Stimulated activated CD4-positive, alpha-beta T cell treated with anti-CD3 and anti-CD28 coated beads, Interleukin-1b, Interleukin-23, amount 100 ng/mL, for 1 hour (primary cell): ENCODE measurements at regions not wholly inside any gene's neighbourhood (a gene's known extent, or its start where the extent isn't known, plus 50 kb on each side); places are given as distances from the start of the nearest gene placed in this dataset.

ENCODE experiments used
- DNase-seq, 2 donors: peaks; one replicate each; pipeline ENCODE4 v3.0.0-alpha.2; 2020; ENCODE audit warnings: low read depth in 2 of 2

DNA sequence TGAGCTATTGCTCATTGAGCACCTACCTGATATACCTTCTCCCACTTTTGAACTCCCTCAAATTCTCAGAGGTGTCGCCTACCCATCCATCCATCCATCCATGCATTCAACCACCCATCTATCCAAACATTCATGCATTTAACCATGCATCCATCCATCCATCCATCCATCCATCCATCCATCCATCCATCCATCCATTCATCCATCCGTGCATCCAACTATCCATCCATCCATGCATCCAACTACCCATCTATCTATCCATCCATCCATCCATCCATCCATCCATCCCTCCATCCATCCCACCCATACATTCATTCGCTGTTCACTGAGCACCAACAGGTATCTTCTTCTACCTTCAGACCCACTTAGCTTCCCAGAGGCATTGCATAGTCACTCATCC lies 342.8 kb downstream of the CTTN start:
- no peak for DNase-seq

DNA sequence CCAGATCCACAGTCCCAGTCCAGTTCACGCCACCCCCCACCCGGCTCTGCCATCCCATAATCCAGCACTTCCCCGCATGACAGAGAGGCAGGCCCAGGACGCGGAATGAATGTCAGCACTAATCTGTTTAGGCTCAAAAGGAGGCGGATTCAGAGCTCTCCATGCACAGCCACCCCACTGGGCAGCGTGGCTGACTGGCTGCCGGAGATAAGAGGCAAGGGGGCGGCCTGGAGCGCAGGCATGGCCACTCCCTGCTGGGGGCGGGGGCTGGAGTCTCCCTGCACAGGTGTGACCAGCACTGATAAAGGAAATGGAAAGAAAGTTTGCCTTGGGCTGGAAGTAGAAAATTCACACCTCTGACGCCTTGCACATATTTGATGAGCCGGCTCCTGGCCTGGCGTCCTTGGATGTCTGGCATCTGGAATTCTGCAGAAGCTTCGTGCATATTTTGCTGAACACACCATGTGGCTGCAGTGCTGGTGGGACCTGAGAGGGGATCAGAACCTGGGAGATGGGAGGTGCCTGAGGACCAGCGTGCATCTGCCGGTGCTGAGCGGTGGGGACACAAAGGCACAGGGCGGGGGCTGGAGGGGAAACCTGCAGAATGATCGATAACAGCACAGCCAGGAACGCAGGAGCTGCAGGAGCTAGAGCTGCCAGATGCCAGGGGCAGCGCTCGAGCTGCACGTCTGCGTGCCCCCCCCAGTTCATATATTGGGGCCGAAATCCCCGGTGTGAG lies 344.4 kb downstream of the CTTN start:
- no peak for DNase-seq

DNA sequence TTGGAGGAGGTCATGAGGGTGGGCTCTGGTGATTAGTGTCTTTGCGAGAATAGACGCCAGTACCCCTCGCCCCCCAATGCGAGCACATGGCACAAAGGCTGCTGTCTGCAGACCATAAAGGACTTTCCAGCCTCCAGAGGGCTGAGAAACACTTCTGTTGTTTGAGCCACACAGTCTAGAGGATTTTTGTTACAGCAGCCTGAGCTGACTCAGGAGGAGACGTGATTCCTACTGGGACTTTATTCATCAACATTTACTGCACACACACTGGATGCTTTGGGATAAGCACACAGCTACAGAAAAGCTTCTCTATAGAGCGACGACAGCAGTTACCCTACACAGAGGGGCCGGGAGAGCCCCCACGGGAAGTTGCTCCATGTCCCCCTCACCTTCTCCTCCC lies 345.0 kb downstream of the CTTN start:
- no peak for DNase-seq

DNA sequence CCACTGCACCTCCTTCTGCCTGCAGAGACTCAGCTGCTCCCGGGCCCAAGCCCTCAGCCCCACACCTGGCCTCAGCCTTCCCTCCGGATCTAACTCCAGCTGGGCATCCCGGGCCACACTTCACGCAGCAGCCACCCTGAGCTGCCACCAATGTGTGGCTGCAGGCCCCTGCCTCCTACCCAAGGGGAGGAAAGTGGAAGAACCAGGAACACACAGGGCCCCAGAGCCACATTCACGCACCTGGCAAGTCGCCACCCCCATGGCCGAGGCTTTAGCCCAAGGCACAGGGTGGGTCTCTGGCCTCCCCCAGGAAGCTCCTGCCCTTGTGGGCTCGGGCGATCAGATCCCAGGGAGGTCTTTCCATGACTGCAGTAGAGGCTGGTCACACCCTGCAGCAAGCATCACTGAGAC lies 345.6 kb downstream of the CTTN start:
- DNase-seq, result no peak

DNA sequence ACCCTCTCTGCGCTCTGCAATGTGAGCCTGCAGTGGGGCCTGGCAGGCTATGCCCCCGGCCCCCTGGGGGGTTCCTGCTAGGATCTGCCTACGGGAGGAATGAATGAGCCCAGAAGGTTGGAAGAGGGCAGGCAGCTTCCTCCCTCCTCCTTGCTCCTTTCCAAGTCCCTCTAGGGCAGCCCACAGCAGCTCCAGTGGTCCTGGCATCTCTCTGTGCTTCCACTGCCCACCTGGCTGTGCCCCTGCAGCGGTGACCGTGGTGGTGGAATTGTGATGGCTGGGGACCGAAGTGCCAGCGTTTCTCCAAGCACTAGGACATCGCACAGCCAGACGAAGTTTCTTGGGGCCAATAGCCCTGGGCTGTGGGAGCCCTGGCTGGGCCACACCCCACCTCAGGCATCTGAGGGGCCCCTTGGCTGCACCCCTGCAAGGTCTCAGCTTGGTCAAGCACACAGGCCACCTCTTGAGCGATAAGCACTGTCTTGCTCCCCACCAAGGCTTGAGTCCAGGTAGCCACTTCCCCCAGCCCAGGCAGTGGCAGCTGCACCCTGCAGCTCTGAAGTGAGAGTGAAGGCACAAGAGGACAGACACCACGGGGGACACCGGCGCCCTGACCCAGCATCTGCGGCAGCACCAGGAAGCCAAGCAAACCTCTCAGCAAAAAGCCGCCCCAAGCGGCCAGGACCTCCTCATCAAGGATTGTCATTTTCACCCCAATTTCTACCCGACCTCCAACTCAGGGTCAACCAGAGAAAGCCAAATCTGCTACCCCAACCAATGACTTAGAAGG lies 346.3 kb downstream of the CTTN start:
- DNase-seq, result no peak

DNA sequence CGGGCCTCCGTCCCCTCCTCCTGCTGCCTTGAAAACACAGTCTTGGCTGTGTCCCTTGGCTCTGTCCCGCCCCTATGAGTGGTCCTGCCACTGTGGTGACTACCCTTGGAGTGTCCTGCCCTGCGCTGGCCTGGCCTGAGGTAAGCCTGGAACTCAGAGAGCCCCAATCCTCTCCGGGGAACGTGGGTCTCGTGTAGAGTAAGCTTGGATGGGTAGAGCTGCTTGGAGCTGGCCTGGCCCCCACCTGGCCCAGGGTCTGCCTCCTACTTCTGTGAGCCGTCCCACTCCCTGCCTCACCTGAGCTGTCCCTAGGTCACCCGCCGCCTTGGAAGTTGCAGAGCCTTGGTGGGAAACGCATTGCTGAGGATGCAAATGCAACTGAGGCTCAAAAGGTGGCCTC lies 347.1 kb downstream of the CTTN start:
- no peak for DNase-seq

DNA sequence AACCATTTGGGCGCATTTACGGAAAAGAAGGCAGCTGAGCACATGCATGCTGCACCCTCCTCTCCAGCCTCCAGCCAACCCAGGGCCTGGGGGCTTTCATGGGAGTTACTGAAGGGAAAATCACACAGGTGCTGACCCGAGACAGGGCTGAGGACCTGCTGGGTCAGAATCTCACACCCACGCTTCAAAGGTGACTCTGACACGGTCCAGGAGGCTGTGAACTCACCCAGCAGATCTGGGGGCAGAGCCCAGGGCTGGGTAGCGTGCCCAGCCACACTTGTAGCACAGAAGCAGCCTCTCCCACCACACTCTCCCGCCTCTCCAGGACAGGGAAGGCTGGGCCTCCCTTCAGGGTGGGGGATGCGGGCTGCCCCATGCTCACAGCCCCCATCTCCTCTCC lies 347.6 kb downstream of the CTTN start:
- DNase-seq, result no peak

DNA sequence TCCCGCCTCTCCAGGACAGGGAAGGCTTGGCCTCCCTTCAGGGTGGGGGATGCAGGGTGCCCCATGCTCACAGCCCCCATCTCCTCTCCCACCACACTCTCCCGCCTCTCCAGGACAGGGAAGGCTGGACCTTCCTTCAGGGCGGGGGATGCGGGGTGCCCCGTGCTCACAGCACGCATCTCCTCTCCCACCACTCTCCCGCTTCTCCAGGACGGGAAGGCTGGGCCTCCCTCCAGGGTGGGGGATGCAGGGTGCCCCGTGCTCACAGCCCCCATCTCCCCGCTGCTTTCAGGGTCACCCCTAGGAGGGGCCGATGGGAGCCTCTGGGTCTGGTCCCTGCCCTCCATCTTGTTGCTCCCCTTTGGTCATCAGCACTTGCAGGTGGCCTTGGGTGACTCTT lies 348.0 kb downstream of the CTTN start:
- no peak for DNase-seq

DNA sequence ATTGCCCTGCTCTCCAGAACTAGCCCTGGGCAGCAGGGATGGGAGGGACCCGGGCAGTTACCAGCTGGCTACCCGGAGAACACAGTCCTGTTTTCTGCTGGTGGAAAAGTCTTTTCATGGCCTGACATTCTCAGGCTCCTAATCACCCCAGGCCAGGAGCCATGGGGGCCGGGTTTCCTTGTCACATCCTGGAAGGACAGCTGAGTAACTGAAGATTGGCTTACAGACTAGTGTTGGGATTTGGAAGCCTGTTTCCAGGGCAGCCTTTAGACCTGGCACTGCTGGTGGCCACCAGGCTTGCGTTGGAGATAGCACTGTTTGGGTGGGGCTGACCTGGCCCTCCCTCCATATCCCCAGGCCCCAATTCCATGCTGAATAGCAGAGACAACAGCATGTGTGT lies 349.0 kb downstream of the CTTN start:
- no peak for DNase-seq

DNA sequence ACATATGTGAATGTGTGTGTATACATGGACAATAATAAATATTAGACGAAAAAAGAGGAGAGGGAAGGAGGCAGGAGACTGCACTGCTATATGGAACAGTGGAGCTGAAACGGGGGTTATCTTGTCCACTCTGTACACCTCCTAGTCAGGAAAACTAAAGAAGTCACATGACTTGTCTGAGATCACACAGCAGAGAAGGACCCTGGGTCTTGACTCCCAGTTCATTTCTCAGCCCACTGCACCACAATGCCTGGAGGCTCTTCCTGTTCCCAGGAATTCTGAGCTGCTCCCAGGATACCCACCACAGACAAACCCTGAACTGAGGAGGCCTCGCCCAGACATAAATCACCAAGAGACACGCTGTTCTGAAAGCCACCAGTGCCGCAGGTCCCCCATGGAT lies 349.6 kb downstream of the CTTN start:
- no peak for DNase-seq

DNA sequence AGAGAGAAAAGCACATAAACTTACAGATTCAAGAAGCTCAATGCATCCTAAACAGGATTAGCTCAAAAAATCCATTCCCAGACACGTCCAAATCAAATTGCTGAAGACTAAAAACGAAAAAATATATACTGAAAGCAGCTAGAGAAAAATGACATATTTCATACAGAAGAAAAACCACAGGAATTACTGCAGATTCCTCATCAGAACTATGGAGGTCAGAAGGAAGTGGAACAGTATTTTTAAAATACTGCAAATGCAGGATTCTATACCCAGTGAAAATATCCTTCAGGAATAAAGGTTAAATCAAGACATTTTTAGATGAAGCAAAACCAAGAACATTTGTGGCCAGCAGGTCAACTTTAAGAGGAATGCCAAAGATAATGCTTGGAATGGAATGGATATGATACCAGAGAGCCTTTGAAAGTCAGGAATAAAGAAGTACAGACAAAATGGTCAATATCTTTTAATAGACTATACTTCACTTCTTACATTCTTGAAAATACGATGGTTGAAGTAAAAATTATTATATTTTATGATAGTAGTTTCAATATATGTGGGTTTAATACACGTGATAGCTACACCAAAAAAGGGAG lies 352.9 kb downstream of the CTTN start:
- DNase-seq, result no peak

DNA sequence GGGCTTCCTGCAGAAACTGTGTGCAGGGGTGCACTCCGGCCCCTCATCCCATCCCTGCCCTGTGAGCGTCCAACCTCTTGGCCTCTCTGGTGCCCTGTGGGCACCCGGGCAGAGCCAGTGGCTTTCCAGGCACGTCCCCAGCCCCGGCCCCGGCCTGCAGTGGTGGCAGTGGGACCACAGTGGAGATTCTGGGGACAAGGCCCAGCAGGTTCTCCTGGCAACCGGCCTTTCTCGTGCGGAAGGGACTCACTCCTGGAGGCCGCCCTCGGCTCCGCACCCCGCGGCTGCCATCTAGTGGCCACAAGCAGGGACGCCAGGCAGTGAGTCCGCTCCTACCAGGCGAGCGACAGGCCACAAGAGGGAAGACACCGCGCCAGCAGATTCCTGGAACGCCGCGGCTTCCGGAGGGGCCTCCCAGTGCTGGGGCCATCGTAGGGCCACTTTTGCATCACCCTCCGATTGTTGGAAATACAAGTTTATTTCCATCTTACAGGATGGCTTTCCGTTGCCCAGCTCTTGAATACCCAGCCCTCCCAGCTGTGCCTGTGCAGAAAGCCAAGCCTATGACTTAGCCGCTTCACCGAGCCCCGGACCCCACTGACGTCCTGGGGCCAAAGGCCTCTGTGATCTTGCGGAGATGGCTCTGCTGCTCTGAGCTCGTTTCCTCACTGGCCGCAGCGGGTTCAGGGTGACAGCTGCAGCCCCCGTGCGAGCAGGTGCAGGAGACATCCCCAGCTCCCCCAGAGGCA lies 357.3 kb downstream of the CTTN start:
- DNase-seq, result peak; percentile 4 to 21

DNA sequence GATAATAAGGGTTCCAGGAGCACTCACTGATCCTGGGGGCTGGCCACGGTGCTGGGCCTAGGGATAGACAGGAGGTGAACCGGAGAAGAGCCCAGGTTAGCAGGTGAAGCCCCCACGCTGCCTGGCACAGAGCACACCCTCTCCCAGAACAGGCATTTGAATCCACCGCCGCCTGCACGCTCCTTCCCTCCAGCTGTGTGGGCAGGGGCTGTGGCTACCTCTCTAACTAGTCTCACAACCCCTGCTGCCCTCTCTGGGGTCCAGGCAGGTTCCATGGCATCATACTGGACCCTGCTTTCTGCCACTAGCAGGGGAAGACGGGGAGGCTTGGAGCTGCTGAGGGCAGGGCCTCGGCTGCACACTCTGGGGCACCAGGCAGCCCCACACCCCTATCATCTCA lies 358.0 kb downstream of the CTTN start:
- no peak for DNase-seq

DNA sequence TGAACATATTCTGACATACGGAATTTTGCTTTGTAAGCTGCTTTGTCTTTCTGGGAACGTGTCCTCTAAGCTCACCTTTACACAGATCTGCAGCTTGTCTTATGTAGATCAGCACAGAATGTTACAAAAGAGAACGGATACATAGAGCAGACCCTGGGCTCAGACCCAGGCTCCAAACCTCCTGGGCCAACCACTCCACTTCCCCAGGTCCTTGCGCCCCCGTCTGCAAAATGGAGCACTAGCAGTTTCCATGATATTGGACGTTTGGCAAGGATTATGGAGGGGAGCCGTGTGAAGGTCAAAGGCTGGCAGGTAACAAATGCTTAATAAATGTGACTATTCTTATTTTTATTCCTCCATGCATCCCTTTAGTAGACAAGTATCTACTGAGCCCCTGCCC lies 358.4 kb downstream of the CTTN start:
- no peak for DNase-seq

DNA sequence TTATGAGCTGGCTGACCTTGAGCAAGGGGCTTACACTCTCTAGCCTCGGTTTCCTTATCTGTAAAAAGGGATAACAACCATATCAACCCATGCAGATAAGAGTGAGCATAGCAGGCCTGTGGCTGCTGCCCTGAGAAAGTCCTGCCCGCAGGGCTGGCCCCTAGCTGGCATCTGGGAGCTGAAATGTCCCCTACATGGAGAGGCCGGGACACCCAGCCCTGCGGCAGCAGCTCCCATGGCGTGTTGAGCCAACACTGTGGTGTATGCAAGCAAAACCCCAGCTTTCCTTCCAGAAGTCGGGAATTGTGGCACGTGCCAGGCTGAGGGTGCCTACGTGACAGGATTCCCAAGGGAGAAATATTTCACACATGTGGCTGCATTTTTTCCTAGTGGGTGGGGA lies 358.9 kb downstream of the CTTN start:
- no peak for DNase-seq

DNA sequence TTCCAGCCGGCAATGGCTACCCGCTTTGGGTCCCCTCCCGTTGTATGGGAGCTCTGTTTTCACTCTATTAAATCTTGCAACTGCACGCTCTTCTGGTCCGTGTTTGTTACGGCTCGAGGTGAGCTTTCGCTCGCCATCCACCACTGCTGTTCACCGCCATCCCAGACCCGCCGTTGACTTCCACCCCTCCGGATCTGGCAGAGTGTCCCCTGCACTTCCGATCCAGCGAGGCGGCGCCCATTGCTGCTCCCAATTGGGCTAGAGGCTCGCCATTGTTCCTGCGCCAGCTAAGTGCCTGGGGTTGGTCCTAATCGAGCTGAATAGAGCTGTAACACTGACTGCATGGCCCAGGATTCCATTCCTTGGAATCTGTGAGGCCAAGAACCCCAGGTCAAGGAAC lies 359.9 kb downstream of the CTTN start:
- DNase-seq, result no peak

DNA sequence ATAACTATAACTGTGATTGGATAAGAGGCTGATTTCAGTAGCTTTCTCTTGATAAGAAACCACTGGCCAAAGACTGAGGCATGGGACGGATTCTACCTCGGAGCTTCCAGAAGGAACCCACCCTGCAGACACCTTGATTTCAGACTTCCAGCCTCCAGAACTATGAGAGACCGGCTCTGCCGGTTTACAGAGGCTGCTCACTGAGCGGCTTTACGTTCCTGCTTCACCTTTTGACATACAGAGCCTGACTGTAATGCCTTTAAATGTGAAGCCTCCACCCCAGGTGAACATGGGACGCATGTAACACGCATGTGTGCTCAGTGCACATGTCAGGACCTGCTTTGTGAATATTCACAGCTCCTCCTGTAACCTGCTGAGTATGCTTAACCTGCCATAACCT lies 361.5 kb downstream of the CTTN start:
- no peak for DNase-seq

DNA sequence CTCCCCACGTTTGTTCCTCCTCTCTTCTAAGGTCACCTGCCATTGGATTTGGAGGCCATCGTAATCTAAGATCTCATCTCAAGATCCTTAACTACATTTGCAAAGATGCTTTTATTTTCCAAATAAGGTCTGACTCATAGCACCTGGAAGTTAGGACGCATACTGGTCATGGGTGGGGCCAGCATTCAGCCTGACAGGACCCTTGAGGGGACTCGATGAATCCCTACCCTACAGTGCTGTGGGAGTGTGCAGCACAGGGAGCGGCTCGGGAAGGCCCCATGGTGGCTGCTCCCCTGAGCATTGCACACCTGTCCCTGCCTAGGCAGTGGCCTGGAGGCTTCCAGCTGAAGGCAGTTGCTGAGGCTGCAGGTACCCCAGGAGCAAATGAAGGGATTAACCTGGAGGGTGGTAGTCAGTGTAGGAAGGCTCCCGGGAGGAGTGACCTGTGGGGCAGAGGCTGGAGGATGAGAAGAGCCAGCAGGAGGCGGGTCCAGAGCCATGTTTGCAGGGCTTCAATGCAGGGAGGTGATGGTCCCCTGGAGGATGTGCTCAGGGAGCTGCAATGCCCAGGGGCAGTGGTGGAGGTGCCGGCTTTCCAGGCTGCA lies 362.2 kb downstream of the CTTN start:
- DNase-seq, result no peak

DNA sequence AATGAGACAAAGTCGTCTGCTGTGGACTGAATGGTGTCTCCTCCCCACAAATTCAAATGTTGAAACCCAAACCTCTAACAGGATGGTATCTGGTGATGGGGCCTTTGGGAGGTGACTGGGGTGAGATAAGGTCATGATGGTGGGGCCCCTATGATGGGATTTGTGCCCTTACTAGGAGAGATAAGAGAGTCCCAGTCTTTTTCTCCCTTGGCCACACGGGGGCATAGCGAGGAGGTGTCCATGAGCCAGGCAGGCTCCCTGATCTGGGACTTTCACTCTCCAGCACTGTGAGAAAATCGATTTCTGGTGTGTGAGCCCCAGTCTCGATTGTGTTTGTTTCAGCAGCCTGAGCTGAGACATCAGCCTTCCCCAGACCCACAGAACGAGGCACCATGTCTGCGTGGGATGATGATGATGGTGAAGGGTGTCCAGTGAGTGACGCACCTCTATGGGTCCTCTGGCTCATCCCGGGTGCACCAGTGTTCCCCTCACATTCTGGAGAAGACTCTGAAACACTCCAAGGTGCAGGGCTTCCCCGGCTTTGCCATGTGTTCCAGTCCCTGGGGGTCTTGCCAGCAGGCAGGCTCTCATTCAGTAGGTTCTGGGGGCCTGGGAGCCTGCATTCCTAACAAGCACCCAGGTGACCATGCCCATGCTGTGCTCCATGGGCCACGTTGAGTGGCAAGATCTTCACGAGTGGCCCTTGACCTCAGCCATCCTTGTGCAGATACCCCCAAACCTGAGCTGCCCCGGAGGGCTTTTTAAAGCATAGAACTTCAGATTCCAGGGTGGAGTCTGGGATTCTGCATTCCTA lies 363.0 kb downstream of the CTTN start:
- DNase-seq, result no peak

DNA sequence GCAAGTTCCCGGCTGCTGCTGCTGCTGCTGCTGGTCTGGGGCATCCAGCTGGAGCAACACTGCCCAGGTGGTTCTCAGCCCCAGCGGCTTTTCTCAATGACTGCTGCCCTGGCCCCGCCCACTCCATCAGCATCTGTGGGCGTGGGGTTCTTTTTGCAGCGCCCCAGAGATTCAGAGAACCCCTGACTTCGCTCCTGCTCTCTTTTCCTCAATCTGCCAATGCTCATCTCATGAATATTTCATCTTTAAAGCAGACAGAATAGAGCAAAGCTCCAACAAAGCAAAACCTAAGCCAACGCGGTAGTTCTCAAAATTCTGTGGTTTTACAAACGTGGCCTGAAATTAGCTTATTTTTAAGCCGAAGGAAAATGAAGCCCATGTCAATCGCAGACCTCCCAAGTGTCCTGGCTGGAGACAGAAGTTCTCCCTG lies 363.6 kb downstream of the CTTN start:
- no peak for DNase-seq

DNA sequence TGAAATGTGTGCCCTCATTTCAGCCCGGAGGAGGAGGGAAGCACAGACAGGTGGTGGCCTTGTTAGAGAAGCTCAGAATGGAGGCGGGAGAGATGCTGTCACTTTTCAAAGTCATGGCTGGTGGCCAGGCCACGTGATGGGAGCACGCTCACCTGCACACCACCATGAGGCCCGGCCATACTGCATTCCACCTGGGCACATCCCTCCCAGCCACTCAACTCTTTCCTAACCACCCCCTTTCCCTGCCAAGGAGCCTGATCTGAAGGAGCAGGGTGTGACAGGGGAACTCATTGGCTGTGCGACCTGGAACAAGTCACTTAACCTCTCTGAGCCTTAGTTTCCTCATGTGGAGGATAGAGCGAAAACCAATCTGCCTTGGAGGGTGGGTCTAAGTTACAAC lies 364.5 kb downstream of the CTTN start:
- no peak for DNase-seq
